Stomach (tissue), 4 donors: ENCODE measurements at regions not wholly inside any gene's neighbourhood (a gene's known extent, or its start where the extent isn't known, plus 50 kb on each side); places are given as distances from the start of the nearest gene placed in this dataset.

Source experiments
- CTCF ChIP-seq, 7 experiments: fragments of 450-650 bp in 4 of 7; fragments of 200-600 bp in 3 of 7; sonication (generic) in 3 of 7; IDR thresholded peaks; one replicate each; pipeline ENCODE4 v1.5.1; 2016 to 2019; ENCODE audit warnings: antibody characterized with exemption in 7 of 7, control low read depth in 2 of 7, mild to moderate bottlenecking in 1 of 7
- EP300 ChIP-seq: sonication (generic); formaldehyde crosslinking; IDR thresholded peaks from one replicate; pipeline ENCODE4 v1.6.1; 2017; ENCODE audit warnings: antibody characterized with exemption

GRCh38 chr12:66033151-66033550, 97.4 kb downstream of the LLPH start:
- TF ChIP-seq CTCF (IDR thresholded peaks at IDR 0.05) (no peak), EP300 (no peak)
